DOHH2 (cell line): ENCODE measurements at regions not wholly inside any gene's neighbourhood (a gene's known extent, or its start where the extent isn't known, plus 50 kb on each side); places are given as distances from the start of the nearest gene placed in this dataset.

Experiments
- EZH2phosphoT487 ChIP-seq: fragments of 200-600 bp; sonication (generic); IDR thresholded peaks from 2 replicates; pipeline ENCODE4 v1.6.1; 2017; ENCODE audit warnings: borderline replicate concordance, mild to moderate bottlenecking, antibody characterized with exemption, low read length, moderate library complexity, mixed read lengths
- TF ChIP-seq, protein P1 (sequence below): fragments of 200-600 bp; sonication (generic); IDR thresholded peaks from one replicate; pipeline ENCODE4 v1.5.1; 2014; ENCODE audit warnings: antibody characterized with exemption, mild to moderate bottlenecking, low read depth, low read length; ENCODE audit not compliant: poor library complexity, severe bottlenecking

DNA sequence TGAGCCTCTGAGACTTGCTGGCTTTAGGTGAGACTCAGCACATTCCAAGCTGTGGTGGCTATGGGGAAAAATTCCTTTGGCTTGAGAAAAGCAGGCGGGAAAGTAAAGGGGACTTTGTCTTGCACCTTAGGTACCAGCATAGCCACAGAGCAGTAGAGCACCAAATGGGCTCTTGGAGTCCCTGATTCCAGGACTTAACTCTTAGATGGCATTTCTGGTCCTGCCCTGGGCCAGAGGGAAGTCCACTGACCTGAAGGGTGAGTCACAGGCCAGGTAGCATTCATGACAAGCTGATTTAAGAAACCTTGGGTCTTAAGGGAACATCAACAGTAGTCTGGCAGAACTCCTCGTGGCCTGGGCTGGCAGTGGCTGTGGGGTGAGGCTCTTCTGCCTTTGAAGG, 344.7 kb downstream of the DUSP10 start:
- TF ChIP-seq, protein P1, sequence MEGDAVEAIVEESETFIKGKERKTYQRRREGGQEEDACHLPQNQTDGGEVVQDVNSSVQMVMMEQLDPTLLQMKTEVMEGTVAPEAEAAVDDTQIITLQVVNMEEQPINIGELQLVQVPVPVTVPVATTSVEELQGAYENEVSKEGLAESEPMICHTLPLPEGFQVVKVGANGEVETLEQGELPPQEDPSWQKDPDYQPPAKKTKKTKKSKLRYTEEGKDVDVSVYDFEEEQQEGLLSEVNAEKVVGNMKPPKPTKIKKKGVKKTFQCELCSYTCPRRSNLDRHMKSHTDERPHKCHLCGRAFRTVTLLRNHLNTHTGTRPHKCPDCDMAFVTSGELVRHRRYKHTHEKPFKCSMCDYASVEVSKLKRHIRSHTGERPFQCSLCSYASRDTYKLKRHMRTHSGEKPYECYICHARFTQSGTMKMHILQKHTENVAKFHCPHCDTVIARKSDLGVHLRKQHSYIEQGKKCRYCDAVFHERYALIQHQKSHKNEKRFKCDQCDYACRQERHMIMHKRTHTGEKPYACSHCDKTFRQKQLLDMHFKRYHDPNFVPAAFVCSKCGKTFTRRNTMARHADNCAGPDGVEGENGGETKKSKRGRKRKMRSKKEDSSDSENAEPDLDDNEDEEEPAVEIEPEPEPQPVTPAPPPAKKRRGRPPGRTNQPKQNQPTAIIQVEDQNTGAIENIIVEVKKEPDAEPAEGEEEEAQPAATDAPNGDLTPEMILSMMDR = no peak
- TF ChIP-seq EZH2phosphoT487 = no peak
